Transverse colon (tissue), 4 donors: ENCODE measurements at regions not wholly inside any gene's neighbourhood (a gene's known extent, or its start where the extent isn't known, plus 50 kb on each side); places are given as distances from the start of the nearest gene placed in this dataset.

ENCODE experiments used
- EP300 ChIP-seq: sonication (generic); formaldehyde crosslinking; IDR thresholded peaks from one replicate; pipeline ENCODE4 v1.6.1; 2017; ENCODE audit warnings: antibody characterized with exemption, low read depth
- POLR2A ChIP-seq: fragments of 450-650 bp; IDR thresholded peaks from one replicate; pipeline ENCODE4 v1.6.1; 2016; ENCODE audit warnings: antibody characterized with exemption, mild to moderate bottlenecking, moderate library complexity
- POLR2AphosphoS5 ChIP-seq, 3 donors: sonication (generic); formaldehyde crosslinking; IDR thresholded peaks; one replicate each; pipeline ENCODE4 v1.6.1; 2016; ENCODE audit warnings: antibody characterized with exemption in 3 of 3
- TF ChIP-seq, protein P1 (sequence below), 5 experiments: fragments of 200-600 bp in 3 of 5; fragments of 450-650 bp in 2 of 5; sonication (generic) in 3 of 5; IDR thresholded peaks; 1 replicate in 2 of 5; 2 replicates in 3 of 5; pipeline ENCODE4 v1.5.1; 2016 to 2017; ENCODE audit warnings: antibody characterized with exemption in 5 of 5, inconsistent platforms in 3 of 5, mild to moderate bottlenecking in 2 of 5, moderate library complexity in 1 of 5

DNA sequence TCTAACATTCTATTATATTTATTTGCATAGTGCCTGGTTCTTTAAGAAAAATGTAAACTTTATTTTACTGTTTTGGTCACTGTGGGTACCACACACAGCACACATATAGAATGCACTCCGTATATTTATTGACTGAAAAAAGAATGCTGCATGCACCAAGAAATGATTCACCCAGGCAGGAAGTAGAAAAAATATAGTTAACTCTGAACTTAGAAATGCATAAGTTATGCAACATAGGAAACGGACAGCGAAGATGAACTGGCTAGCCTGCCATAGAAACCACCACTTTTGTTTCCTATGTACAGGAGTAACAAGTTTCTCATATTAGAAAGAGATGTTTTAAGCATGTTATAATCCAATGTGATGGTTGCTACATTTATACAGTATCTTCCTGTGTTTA lies 635.8 kb downstream of the DSC3 start:
- no peak for TF ChIP-seq POLR2A
- TF ChIP-seq, protein P1, sequence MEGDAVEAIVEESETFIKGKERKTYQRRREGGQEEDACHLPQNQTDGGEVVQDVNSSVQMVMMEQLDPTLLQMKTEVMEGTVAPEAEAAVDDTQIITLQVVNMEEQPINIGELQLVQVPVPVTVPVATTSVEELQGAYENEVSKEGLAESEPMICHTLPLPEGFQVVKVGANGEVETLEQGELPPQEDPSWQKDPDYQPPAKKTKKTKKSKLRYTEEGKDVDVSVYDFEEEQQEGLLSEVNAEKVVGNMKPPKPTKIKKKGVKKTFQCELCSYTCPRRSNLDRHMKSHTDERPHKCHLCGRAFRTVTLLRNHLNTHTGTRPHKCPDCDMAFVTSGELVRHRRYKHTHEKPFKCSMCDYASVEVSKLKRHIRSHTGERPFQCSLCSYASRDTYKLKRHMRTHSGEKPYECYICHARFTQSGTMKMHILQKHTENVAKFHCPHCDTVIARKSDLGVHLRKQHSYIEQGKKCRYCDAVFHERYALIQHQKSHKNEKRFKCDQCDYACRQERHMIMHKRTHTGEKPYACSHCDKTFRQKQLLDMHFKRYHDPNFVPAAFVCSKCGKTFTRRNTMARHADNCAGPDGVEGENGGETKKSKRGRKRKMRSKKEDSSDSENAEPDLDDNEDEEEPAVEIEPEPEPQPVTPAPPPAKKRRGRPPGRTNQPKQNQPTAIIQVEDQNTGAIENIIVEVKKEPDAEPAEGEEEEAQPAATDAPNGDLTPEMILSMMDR (IDR thresholded peaks at IDR 0.05) = no peak
- TF ChIP-seq EP300 = no peak
- no peak for TF ChIP-seq POLR2AphosphoS5 (IDR thresholded peaks at IDR 0.05)
